Breast epithelium (tissue), 3 donors: ENCODE measurements at regions not wholly inside any gene's neighbourhood (a gene's known extent, or its start where the extent isn't known, plus 50 kb on each side); places are given as distances from the start of the nearest gene placed in this dataset.

ENCODE experiments used
- CTCF ChIP-seq, 3 donors: fragments of 450-650 bp; IDR thresholded peaks; one replicate each; pipeline ENCODE4 v1.5.1; 2016 to 2017; ENCODE audit warnings: antibody characterized with exemption in 3 of 3, mild to moderate bottlenecking in 3 of 3, moderate library complexity in 3 of 3
- POLR2A ChIP-seq: fragments of 450-650 bp; IDR thresholded peaks from one replicate; pipeline ENCODE4 v1.6.1; 2016; ENCODE audit warnings: antibody characterized with exemption, mild to moderate bottlenecking, moderate library complexity
- POLR2AphosphoS5 ChIP-seq, 3 donors: sonication (generic); formaldehyde crosslinking; IDR thresholded peaks; one replicate each; pipeline ENCODE4 v1.6.1; 2017; ENCODE audit warnings: antibody characterized with exemption in 3 of 3

DNA sequence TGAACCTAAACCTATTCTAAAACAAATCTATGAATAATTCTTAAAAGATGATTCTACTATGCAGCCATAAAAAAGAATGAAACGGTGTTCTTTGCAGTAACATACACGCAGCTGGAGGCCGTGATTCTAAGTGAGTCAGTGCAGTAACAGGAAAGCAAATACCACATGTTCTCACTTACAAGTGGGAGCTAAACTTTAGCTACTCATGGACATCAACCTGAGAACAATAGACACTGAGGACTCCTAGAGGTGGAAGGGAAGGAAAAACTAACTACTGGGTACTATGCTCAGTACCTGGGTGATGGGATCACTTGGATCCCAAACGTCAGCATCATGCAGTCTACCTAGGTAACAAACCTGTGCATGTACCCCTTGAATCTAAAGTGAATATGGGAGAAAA is 575.0 kb upstream of the MGMT start:
- no peak for TF ChIP-seq POLR2AphosphoS5 (IDR thresholded peaks at IDR 0.05)
- no peak for TF ChIP-seq CTCF (IDR thresholded peaks at IDR 0.05)
- TF ChIP-seq POLR2A = no peak
